HuH-7 (cell line): ENCODE measurements at regions not wholly inside any gene's neighbourhood (a gene's known extent, or its start where the extent isn't known, plus 50 kb on each side); places are given as distances from the start of the nearest gene placed in this dataset.
"Not testable (repeated sequence)": the region's sequence is repeated elsewhere in the genome, so short reads cannot be mapped to it uniquely, and the experiment has no call there.

ENCODE experiments used
- DNase-seq: peaks from one replicate; pipeline ENCODE4 v3.0.0; 2011; ENCODE audit warnings: low spot score

- no peak for DNase-seq
Measured at GRCh38 chr6:102907181-102907580, 1513.7 kb downstream of the GRIK2 start.

- DNase-seq, result peak; percentile 32
Measured at GRCh38 chr6:102902471-102902870, 1509.0 kb downstream of the GRIK2 start.

- DNase-seq, result no peak
Measured at GRCh38 chr6:102895683-102896082, 1502.2 kb downstream of the GRIK2 start.

- no peak for DNase-seq
Measured at GRCh38 chr6:102885165-102885564, 1491.7 kb downstream of the GRIK2 start.

GRCh38 chr6:102853249-102853955 is 1459.9 kb downstream of the GRIK2 start:
- DNase-seq, result peak; percentile 15

- DNase-seq, result no peak
Measured at GRCh38 chr6:102848796-102849195, 1455.3 kb downstream of the GRIK2 start.

GRCh38 chr6:102848210-102848609 is 1454.7 kb downstream of the GRIK2 start:
- DNase-seq, result no peak

- no peak for DNase-seq
Measured at GRCh38 chr6:102841060-102841459, 1447.6 kb downstream of the GRIK2 start.

- no peak for DNase-seq
Measured at GRCh38 chr6:102832021-102832420, 1438.5 kb downstream of the GRIK2 start.

GRCh38 chr6:102820098-102820497 is 1426.6 kb downstream of the GRIK2 start:
- no peak for DNase-seq

- DNase-seq, result no peak
Measured at GRCh38 chr6:102815207-102815606, 1421.7 kb downstream of the GRIK2 start.

GRCh38 chr6:102813489-102814275 is 1420.2 kb downstream of the GRIK2 start:
- no peak for DNase-seq

- no peak for DNase-seq
Measured at GRCh38 chr6:102812242-102812641, 1418.7 kb downstream of the GRIK2 start.

GRCh38 chr6:102808944-102809505 is 1415.5 kb downstream of the GRIK2 start:
- not testable (repeated sequence) for DNase-seq

- no peak for DNase-seq
Measured at GRCh38 chr6:102799051-102799450, 1405.5 kb downstream of the GRIK2 start.

- DNase-seq, result no peak
Measured at GRCh38 chr6:102798636-102799035, 1405.1 kb downstream of the GRIK2 start.

- no peak for DNase-seq
Measured at GRCh38 chr6:102793752-102794151, 1400.2 kb downstream of the GRIK2 start.

- DNase-seq, result no peak
Measured at GRCh38 chr6:102774326-102774725, 1380.8 kb downstream of the GRIK2 start.

- DNase-seq, result no peak
Measured at GRCh38 chr6:102773636-102774035, 1380.1 kb downstream of the GRIK2 start.

- no peak for DNase-seq
Measured at GRCh38 chr6:102766963-102767362, 1373.5 kb downstream of the GRIK2 start.

- DNase-seq, result no peak
Measured at GRCh38 chr6:102764317-102764716, 1370.8 kb downstream of the GRIK2 start.

- no peak for DNase-seq
Measured at GRCh38 chr6:102763891-102764290, 1370.4 kb downstream of the GRIK2 start.

- no peak for DNase-seq
Measured at GRCh38 chr6:102761872-102762271, 1368.4 kb downstream of the GRIK2 start.
